ENCODE measurements at regions not wholly inside any gene's neighbourhood (a gene's known extent, or its start where the extent isn't known, plus 50 kb on each side); places are given as distances from the start of the nearest gene placed in this dataset.
"Not testable (repeated sequence)": the region's sequence is repeated elsewhere in the genome, so short reads cannot be mapped to it uniquely, and the experiment has no call there.

- TF ChIP-seq CTCF (IDR thresholded peaks at IDR 0.05 in 2 of 3, conservative IDR thresholded peaks at IDR 0.05 in 1 of 3; ENCODE audit: borderline replicate concordance in 1 of 3, insufficient read depth in 1 of 3, low read depth in 2 of 3, low read length in 2 of 3) (no peak), ATF3 (IDR thresholded peaks at IDR 0.05) (no peak), JUND (IDR thresholded peaks at IDR 0.05) (no peak), POLR2A (IDR thresholded peaks at IDR 0.05; ENCODE audit: borderline replicate concordance, extremely low read depth, insufficient read depth, insufficient read length) (no peak)
These were observed 666.2 kb downstream of the SLITRK6 start (continued) for GRCh38 chr13:85132986-85133385.

- intact Hi-C loops (cut with micrococcal nuclease); DNase-seq (ENCODE audit: low read depth, low spot score); H3K9me2 ChIP-seq (ENCODE audit: insufficient read depth); CTCF ChIA-PET; ATAC-seq; H2AFZ ChIP-seq (ENCODE audit: low read depth, low read length, poor library complexity, severe bottlenecking); H3K4me2 ChIP-seq (ENCODE audit: low read length); H3K36me3 ChIP-seq (ENCODE audit: control insufficient read depth in 1 of 2, insufficient read depth in 2 of 2, low read length in 2 of 2); H3K27me3 ChIP-seq (ENCODE audit: insufficient read depth, low read length); H3K27ac ChIP-seq (ENCODE audit: low read depth, low read length); H3K9ac ChIP-seq (ENCODE audit: low read length); BruUV-seq (replicated peaks); H4K20me1 ChIP-seq (ENCODE audit: insufficient read depth); H3K4me3 ChIP-seq (replicated peaks in 1 of 2; ENCODE audit: low read depth in 1 of 2, low read length in 2 of 2); H3K4me1 ChIP-seq (ENCODE audit: control insufficient read depth in 1 of 2, insufficient read depth in 2 of 2, low read length in 2 of 2); POLR2A ChIA-PET; H3K9me3 ChIP-seq (ENCODE audit: control insufficient read depth in 1 of 2, insufficient read depth in 1 of 2, low read depth in 1 of 2, low read length in 2 of 2); H3K79me2 ChIP-seq (ENCODE audit: insufficient read depth, low read length): not testable (repeated sequence)
- RAD21 ChIA-PET (ENCODE audit: low non-redundant PET in 1 of 2, low total read pairs in 2 of 2, uncharacterized antibody in 2 of 2, unreplicated experiment in 2 of 2): interaction anchor here in 1 of 2 experiments (0.6 kb wide), 1 partner anchor 255 kb away, joined by 3 read pairs; no protein-coding TSS in a partner anchor
These were observed 675.7 kb downstream of the SLITRK6 start for GRCh38 chr13:85123501-85123900.

- H3K4me3 ChIP-seq (replicated peaks in 1 of 2; ENCODE audit: low read depth in 1 of 2, low read length in 2 of 2): no peak overlapping the region
These were observed 690.9 kb downstream of the SLITRK6 start for GRCh38 chr13:85108356-85108755.

More at GRCh38 chr13:85108356-85108755, 690.9 kb downstream of the SLITRK6 start:
- H3K79me2 ChIP-seq (ENCODE audit: insufficient read depth, low read length): no peaks in the 10 kb centered on the region
- no TSS peak for BruUV-seq (replicated peaks)
- H3K9me2 ChIP-seq (ENCODE audit: insufficient read depth): no peaks in the 10 kb centered on the region
- no peaks in the 10 kb centered on the region for H3K4me1 ChIP-seq (ENCODE audit: control insufficient read depth in 1 of 2, insufficient read depth in 2 of 2, low read length in 2 of 2)
- TF ChIP-seq MAX (IDR thresholded peaks at IDR 0.05) (no peak), CBX3 (IDR thresholded peaks at IDR 0.05; ENCODE audit: low read depth) (no peak), RAD21 (IDR thresholded peaks at IDR 0.05; ENCODE audit: low read depth) (no peak), ZNF274 (IDR thresholded peaks at IDR 0.05; ENCODE audit: low read depth, low read length) (no peak), JUND (IDR thresholded peaks at IDR 0.05) (no peak), SP1 (IDR thresholded peaks at IDR 0.05; ENCODE audit: low read depth) (no peak)
- POLR2A ChIA-PET: no interaction called here
- DNase-seq (ENCODE audit: low read depth, low spot score): no peak
- no peak overlapping the region for H3K9ac ChIP-seq (ENCODE audit: low read length)
- H4K20me1 ChIP-seq (ENCODE audit: insufficient read depth): no peaks in the 10 kb centered on the region
- ATAC-seq: no peak
- no peaks in the 10 kb centered on the region for H3K27me3 ChIP-seq (ENCODE audit: insufficient read depth, low read length)
- no peaks in the 10 kb centered on the region for H3K9me3 ChIP-seq (ENCODE audit: control insufficient read depth in 1 of 2, insufficient read depth in 1 of 2, low read depth in 1 of 2, low read length in 2 of 2)
- RAD21 ChIA-PET (ENCODE audit: low non-redundant PET in 1 of 2, low total read pairs in 2 of 2, uncharacterized antibody in 2 of 2, unreplicated experiment in 2 of 2): no interaction called here
- no peak overlapping the region for H3K4me2 ChIP-seq (ENCODE audit: low read length)
- H3K36me3 ChIP-seq (ENCODE audit: control insufficient read depth in 1 of 2, insufficient read depth in 2 of 2, low read length in 2 of 2): no peaks in the 10 kb centered on the region
- intact Hi-C loops (cut with micrococcal nuclease): no loop called here
- no peak overlapping the region for H3K27ac ChIP-seq (ENCODE audit: low read depth, low read length)
- CTCF ChIA-PET: no interaction called here
- no peak overlapping the region for H2AFZ ChIP-seq (ENCODE audit: low read depth, low read length, poor library complexity, severe bottlenecking)

All from HCT116 (cell line).